Naive thymus-derived CD8-positive, alpha-beta T cell (primary cell): ENCODE measurements at regions not wholly inside any gene's neighbourhood (a gene's known extent, or its start where the extent isn't known, plus 50 kb on each side); places are given as distances from the start of the nearest gene placed in this dataset.
"Not testable (repeated sequence)": the region's sequence is repeated elsewhere in the genome, so short reads cannot be mapped to it uniquely, and the experiment has no call there.

Experiments
- ATAC-seq, 2 donors: fragments of 150-1000 bp; cut with Tn5 transposase in 1 of 2; sonication (Bioruptor Pico), chemical (Tn5 transposase) in 1 of 2; 1 replicate in 1 of 2; 2 replicates in 1 of 2; pipeline ENCODE4 v1.10.0; 2021; ENCODE audit warnings: mild to moderate bottlenecking in 2 of 2, moderate library complexity in 2 of 2
- POLR2A ChIA-PET: fragments of 350-600 bp; sonication (Branson Sonifier 250); formaldehyde crosslinking; loops from one replicate; lab custom pipeline; 2021; ENCODE audit warnings: antibody characterized with exemption; lab: Charles Lee
- DNase-seq, 10 donors: peaks; one replicate each; pipeline versions ENCODE4 v3.0.0 to v3.0.0-alpha.2; 2020 to 2022
- H3K27ac Mint-ChIP-seq, 10 donors: one replicate each; pipeline ENCODE4 v1.8.0; 2020 to 2022; ENCODE audit warnings: mild to moderate bottlenecking in 10 of 10, mixed read lengths in 10 of 10, moderate library complexity in 4 of 10, inconsistent platforms in 1 of 10
- H3K27me3 Mint-ChIP-seq, 5 donors: one replicate each; pipeline ENCODE4 v1.8.0; 2021 to 2022; ENCODE audit warnings: mixed read lengths in 5 of 5
- H3K36me3 Mint-ChIP-seq, 3 donors: one replicate each; pipeline ENCODE4 v1.8.0; 2020 to 2022; ENCODE audit warnings: mixed read lengths in 3 of 3, mild to moderate bottlenecking in 2 of 3, inconsistent platforms in 1 of 3
- H3K4me1 Mint-ChIP-seq, 4 donors: one replicate each; pipeline ENCODE4 v1.8.0; 2021 to 2022; ENCODE audit warnings: mixed read lengths in 4 of 4
- H3K4me3 Mint-ChIP-seq, 10 donors: one replicate each; pipeline ENCODE4 v1.8.0; 2020 to 2022; ENCODE audit warnings: mild to moderate bottlenecking in 10 of 10, mixed read lengths in 10 of 10, moderate library complexity in 6 of 10, inconsistent platforms in 1 of 10
- H3K9me3 Mint-ChIP-seq, 9 donors: one replicate each; pipeline ENCODE4 v1.8.0; 2020 to 2022; ENCODE audit warnings: mixed read lengths in 9 of 9, mild to moderate bottlenecking in 3 of 9, inconsistent platforms in 1 of 9, moderate library complexity in 1 of 9

DNA sequence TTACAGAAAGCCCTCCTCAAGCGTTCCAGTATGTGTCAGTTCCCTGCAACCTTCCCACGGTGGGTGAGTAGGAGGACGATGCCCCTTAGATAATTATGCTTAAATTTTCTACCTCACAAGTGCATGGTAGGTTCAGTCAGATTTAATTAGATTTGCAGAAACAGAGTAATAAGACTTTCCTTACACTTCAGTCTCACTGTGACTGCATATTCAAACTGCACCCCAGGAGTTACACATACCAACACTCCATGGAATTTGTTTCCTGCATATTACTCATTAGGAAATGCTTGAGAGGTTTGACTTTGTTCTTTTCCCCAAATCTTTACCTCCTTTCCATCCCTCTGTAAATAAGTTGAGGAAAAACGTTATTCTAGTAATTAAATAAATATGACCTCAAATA lies 108.8 kb downstream of the ARRDC4 start:
- ATAC-seq = no peak

DNA sequence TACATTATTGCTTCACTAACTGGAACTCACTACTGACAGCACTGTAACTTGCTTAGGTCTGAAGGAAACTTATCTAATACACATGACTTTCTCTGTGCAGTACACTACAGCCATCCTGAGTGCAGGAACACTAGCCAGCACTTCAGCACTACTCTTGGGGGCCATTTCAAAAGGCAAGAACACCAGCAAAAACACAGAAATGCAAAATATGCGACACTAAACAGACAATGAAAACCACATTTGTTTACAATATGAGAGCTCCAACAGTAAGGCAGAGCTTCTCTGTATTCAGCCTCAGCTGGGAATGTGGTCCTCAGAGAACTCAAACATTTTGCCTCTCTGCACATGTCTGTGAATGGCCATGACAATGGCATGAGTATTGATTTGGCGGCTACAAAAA lies 109.6 kb downstream of the ARRDC4 start:
- Mint-ChIP-seq H3K36me3 (no peaks in the 10 kb centered on the region), H3K27ac (no peak overlapping the region), H3K9me3 (no peaks in the 10 kb centered on the region), H3K4me1 (no peaks in the 10 kb centered on the region), H3K4me3 (no peak overlapping the region), H3K27me3 (peaks cover 0 to 4% (median 0%) of the 10 kb centered on the region in 5 donors)
- ATAC-seq = no peak
- POLR2A ChIA-PET = no interaction called here
- DNase-seq = no peak

More for the DNA sequence above, 108.8 kb downstream of the ARRDC4 start:
- no peaks in the 10 kb centered on the region for H3K9me3 Mint-ChIP-seq
- peaks cover 0 to 5% (median 4%) of the 10 kb centered on the region in 5 donors for H3K27me3 Mint-ChIP-seq
- H3K4me3 Mint-ChIP-seq = no peak overlapping the region
- DNase-seq = no peak
- H3K4me1 Mint-ChIP-seq = no peaks in the 10 kb centered on the region
- no peak overlapping the region for H3K27ac Mint-ChIP-seq
- no peaks in the 10 kb centered on the region for H3K36me3 Mint-ChIP-seq
- POLR2A ChIA-PET = no interaction called here

DNA sequence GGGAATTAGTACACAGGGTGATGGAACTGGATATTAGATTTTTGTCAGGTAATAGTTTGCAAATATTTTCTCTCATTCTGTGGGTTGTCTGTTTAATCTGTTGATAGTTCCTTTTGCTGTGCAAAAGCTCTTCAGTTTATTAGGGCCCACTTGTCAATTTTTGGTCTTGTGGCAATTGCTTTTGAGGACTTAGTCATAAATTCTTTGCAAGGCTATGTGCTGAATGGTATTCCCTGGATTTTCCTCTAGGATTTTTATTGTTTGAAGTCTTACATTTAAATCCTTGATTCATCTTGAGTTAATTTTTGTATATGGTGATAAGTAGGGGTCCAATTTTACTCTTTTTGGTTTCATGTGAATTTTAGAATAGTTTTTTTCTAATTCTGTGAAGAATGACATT lies 111.3 kb downstream of the ARRDC4 start:
- DNase-seq (no peak), ATAC-seq (no peak)
- peaks cover 1 to 5% (median 3%) of the 10 kb centered on the region in 4 donors for H3K4me1 Mint-ChIP-seq
- POLR2A ChIA-PET = no interaction called here
- H3K4me3 Mint-ChIP-seq = no peak overlapping the region
- no peaks in the 10 kb centered on the region for H3K36me3 Mint-ChIP-seq
- no peaks in the 10 kb centered on the region for H3K9me3 Mint-ChIP-seq
- no peak overlapping the region for H3K27ac Mint-ChIP-seq
- peaks cover 0 to 2% (median 0%) of the 10 kb centered on the region in 5 donors for H3K27me3 Mint-ChIP-seq

DNA sequence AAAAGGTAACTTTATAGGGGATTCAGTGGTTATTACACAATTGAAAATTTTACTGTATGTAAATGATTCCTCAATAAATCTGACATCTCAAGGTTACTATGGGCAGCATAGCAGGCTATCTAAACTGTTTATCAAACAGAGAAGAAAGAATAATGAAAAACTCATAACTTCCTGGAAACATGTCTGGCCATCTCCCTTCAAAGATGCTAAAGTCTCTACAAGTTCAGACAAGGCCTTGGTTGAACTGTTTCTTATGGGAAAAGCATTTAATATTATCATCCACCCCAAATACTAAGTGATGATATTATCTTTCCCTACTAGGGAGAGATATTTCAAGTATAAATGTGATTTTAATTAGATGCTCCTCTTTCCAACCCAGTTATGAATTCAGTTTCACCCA lies 114.9 kb downstream of the ARRDC4 start:
- Mint-ChIP-seq H3K27ac (no peak overlapping the region), H3K27me3 (peaks cover 0 to 2% (median 0%) of the 10 kb centered on the region in 5 donors), H3K36me3 (no peaks in the 10 kb centered on the region), H3K4me1 (peaks cover 1 to 6% (median 4%) of the 10 kb centered on the region in 4 donors), H3K4me3 (no peak overlapping the region), H3K9me3 (no peaks in the 10 kb centered on the region)
- POLR2A ChIA-PET = no interaction called here
- ATAC-seq = no peak
- no peak for DNase-seq

DNA sequence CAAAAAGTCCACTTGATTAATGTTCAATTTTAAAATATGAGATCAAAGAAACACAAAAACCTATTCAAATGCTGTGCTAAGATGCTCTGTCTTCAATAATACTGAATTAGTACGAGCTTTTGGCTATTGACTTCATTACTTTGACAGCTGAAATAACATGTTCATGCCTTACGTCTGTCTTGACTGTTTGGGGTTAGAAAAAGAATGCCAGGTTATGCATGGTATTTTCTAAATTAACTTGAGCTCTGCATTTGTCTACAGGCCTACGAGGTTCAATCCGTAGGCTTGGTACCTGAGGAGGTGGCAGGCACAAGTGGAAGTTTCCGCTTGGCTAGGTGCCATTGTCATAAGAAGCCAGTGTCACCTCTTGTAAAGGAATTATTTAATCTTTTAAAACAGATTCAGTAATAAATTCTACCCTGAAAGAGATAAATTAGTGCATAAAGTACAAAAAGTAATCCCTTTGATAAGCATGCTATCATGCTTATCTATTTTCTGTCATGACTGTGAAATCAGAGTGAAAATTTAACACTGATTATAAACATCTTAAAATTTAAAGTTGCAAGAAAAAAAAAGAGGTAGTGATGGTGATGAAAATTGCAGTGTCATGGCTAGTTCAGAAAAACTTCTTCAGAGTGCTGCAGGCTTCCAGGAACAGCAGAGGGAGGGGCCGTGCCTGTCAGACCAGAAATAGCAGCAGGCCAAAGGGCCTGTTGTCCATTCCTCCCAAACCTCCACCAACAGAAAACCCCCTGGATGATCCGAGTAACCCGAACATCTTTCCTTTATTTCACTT lies 115.7 kb downstream of the ARRDC4 start:
- ATAC-seq (no peak), DNase-seq (no peak)
- POLR2A ChIA-PET = no interaction called here
- Mint-ChIP-seq H3K36me3 (no peaks in the 10 kb centered on the region), H3K27ac (peak overlapping the region in 1 of 10 donors; percentile 3), H3K4me3 (no peak overlapping the region), H3K4me1 (peaks cover 1 to 6% (median 4%) of the 10 kb centered on the region in 4 donors), H3K27me3 (peaks cover 0 to 2% (median 0%) of the 10 kb centered on the region in 5 donors), H3K9me3 (no peaks in the 10 kb centered on the region)

DNA sequence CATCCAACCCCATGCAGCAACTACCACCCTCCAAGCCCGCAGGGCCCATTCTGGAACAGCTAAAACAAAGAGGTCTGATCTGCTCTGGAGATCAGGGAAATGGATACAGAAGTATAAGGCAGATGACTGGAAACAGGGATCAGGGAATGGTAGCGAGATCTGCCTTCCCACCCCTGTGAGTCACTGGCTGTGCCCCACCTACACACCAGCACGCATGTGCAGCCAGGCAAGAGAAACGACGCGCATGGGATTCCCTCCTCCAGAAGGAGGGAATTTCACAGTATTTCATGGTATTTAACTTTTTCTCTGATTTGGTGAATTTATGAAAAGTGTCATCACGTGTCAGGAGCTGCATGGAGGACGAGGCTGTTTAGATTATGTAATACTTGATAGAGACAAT lies 116.7 kb downstream of the ARRDC4 start:
- Mint-ChIP-seq H3K36me3 (no peaks in the 10 kb centered on the region), H3K27ac (peak overlapping the region in 1 of 10 donors; percentile 3), H3K27me3 (peaks cover 0 to 2% (median 0%) of the 10 kb centered on the region in 5 donors), H3K4me1 (peaks cover 1 to 6% (median 4%) of the 10 kb centered on the region in 4 donors), H3K4me3 (no peak overlapping the region), H3K9me3 (no peaks in the 10 kb centered on the region)
- DNase-seq = no peak
- POLR2A ChIA-PET = no interaction called here
- no peak for ATAC-seq

DNA sequence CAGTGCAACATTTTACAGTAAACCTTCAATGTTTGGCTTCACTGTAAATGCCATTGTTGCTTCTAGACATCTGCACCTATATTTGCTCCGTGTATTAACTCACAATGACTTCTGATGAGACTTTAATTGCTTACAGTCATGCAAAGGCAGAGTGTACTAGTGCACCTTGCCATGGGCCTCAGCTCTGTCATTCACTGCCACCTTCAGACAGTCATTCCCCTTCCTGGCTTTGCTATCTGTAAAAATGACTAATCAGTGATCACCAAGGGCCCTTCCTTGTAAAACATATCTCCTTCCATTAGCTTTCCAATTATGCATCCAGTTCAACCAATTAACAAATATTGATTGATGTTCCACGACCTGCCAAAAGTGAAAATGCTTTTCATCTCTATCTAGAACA lies 120.3 kb downstream of the ARRDC4 start:
- DNase-seq = no peak
- Mint-ChIP-seq H3K36me3 (no peaks in the 10 kb centered on the region), H3K4me1 (peaks cover 1 to 6% (median 4%) of the 10 kb centered on the region in 4 donors), H3K9me3 (no peaks in the 10 kb centered on the region), H3K27ac (no peak overlapping the region), H3K27me3 (peaks cover 0 to 2% (median 0%) of the 10 kb centered on the region in 5 donors), H3K4me3 (no peak overlapping the region)
- ATAC-seq = no peak
- POLR2A ChIA-PET = no interaction called here

GRCh38 chr15:98083203-98083910 lies 122.9 kb downstream of the ARRDC4 start:
- DNase-seq (no peak), ATAC-seq (no peak)
- Mint-ChIP-seq H3K27ac (no peak overlapping the region), H3K4me3 (no peak overlapping the region), H3K9me3 (peaks cover 3 to 10% (median 6%) of the 10 kb centered on the region in 9 donors), H3K36me3 (peaks cover 0 to 5% (median 0%) of the 10 kb centered on the region in 3 donors), H3K27me3 (peaks cover 0 to 3% (median 0%) of the 10 kb centered on the region in 5 donors), H3K4me1 (no peaks in the 10 kb centered on the region)
- POLR2A ChIA-PET = no interaction called here

DNA sequence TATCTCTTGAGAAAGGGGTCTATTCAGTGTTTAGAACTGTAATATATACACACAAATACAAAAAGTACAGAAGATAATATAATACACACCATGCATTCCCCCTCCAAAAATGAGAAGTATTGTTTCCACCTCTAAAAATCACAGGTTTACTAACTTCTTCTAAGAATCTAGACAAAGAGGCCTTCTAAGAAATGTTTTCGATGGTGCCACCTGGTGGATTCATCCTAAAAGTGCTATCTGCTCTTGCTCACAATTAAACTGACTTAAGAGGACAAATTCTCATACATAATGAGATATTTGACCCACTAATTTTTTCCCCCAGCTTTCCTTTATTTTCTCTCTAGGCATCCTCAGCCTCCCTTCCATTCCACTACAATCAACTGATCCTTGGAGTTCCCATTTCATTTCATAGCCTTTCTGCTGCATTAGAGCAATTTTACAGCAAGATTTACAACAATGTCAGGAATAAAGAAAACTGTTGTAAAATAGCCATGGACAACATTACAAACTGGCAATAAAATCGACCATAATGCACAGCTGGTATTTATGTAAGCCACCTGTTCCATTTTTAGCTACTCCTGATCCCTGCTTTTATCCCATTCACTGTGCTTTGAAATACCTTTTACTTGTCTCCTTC lies 124.6 kb downstream of the ARRDC4 start:
- Mint-ChIP-seq H3K36me3 (peaks cover 0 to 5% (median 0%) of the 10 kb centered on the region in 3 donors), H3K27ac (no peak overlapping the region), H3K27me3 (peaks cover 0 to 3% (median 0%) of the 10 kb centered on the region in 5 donors), H3K9me3 (peaks cover 3 to 10% (median 8%) of the 10 kb centered on the region in 9 donors), H3K4me3 (no peak overlapping the region), H3K4me1 (no peaks in the 10 kb centered on the region)
- POLR2A ChIA-PET = no interaction called here
- DNase-seq (peak in 6 of 10 donors; percentile 10 to 50 (median 30)), ATAC-seq (no peak)

GRCh38 chr15:98088307-98088945 lies 127.9 kb downstream of the ARRDC4 start:
- H3K27me3 Mint-ChIP-seq, H3K36me3 Mint-ChIP-seq, DNase-seq, POLR2A ChIA-PET, H3K4me1 Mint-ChIP-seq, H3K27ac Mint-ChIP-seq, H3K4me3 Mint-ChIP-seq: not testable (repeated sequence)
- peak; percentile 42 to 45 for ATAC-seq
- H3K9me3 Mint-ChIP-seq = peaks cover 3 to 18% (median 9%) of the 10 kb centered on the region in 9 donors

GRCh38 chr15:98089352-98089751 lies 128.8 kb downstream of the ARRDC4 start:
- POLR2A ChIA-PET, ATAC-seq, H3K4me3 Mint-ChIP-seq, H3K4me1 Mint-ChIP-seq, DNase-seq, H3K36me3 Mint-ChIP-seq, H3K27ac Mint-ChIP-seq: not testable (repeated sequence)
- H3K9me3 Mint-ChIP-seq = peaks cover 3 to 18% (median 9%) of the 10 kb centered on the region in 9 donors
- H3K27me3 Mint-ChIP-seq = peaks cover 1 to 11% (median 5%) of the 10 kb centered on the region in 5 donors

- H3K36me3 Mint-ChIP-seq, POLR2A ChIA-PET, H3K4me1 Mint-ChIP-seq, H3K27ac Mint-ChIP-seq, ATAC-seq, DNase-seq, H3K27me3 Mint-ChIP-seq, H3K4me3 Mint-ChIP-seq: not testable (repeated sequence)
- H3K9me3 Mint-ChIP-seq = peaks cover 0 to 10% (median 2%) of the 10 kb centered on the region in 9 donors
These were observed 137.5 kb downstream of the ARRDC4 start for GRCh38 chr15:98097986-98098385.
